ENCODE measurements at regions not wholly inside any gene's neighbourhood (a gene's known extent, or its start where the extent isn't known, plus 50 kb on each side); places are given as distances from the start of the nearest gene placed in this dataset.

- Histone ChIP-seq H3K27ac (ENCODE audit: control insufficient read depth, insufficient read depth) (no peak overlapping the region), H2AFZ (ENCODE audit: control insufficient read depth, low read depth, low read length) (no peak overlapping the region), H4K20me1 (ENCODE audit: control insufficient read depth, insufficient read depth) (no peaks in the 10 kb centered on the region), H3K9me3 (replicated peaks; ENCODE audit: control insufficient read depth, insufficient read depth, low read length) (no peaks in the 10 kb centered on the region), H3K4me3 (no peak overlapping the region), H3K4me2 (ENCODE audit: control insufficient read depth, insufficient read depth) (no peak overlapping the region), H3K4me1 (ENCODE audit: control insufficient read depth, insufficient read depth, low read length) (0 out of 2 replicates have a peak, but pooled peaks cover 4% of the 10 kb centered on the region), H3K79me2 (ENCODE audit: control insufficient read depth, insufficient read depth, low read length) (no peaks in the 10 kb centered on the region), H3K9ac (ENCODE audit: control insufficient read depth, insufficient read depth, low read length) (no peak overlapping the region), H3K27me3 (replicated peaks in 1 of 2; ENCODE audit: control insufficient read depth in 2 of 2, insufficient read depth in 2 of 2, low read length in 1 of 2) (no peaks in the 10 kb centered on the region), H3K36me3 (ENCODE audit: control insufficient read depth in 2 of 2, insufficient read depth in 2 of 2, low read length in 1 of 2) (no peaks in the 10 kb centered on the region)
- DNase-seq (ENCODE audit: low read depth, low spot score) (no peak), FAIRE-seq (no peak), ATAC-seq (no peak)
- SMC1A ChIA-PET (ENCODE audit: uncharacterized antibody, unreplicated experiment) = no interaction called here
- POLR2A ChIA-PET = no interaction called here
- BruUV-seq (replicated peaks) = no TSS peak
- in situ Hi-C loops (cut with MboI) (no loop called here), intact Hi-C loops (cut with micrococcal nuclease; ENCODE audit: unreplicated experiment) (no loop called here)
- no peak for TF ChIP-seq ATF7 (IDR thresholded peaks at IDR 0.05; ENCODE audit: low read depth)
- no peak for TF ChIP-seq ZNF24 (IDR thresholded peaks at IDR 0.05)
- TF ChIP-seq ESRRA (IDR thresholded peaks at IDR 0.05; ENCODE audit: low read length) = no peak
- no peak for TF ChIP-seq MTA2 (IDR thresholded peaks at IDR 0.05; ENCODE audit: low read depth)
- no peak for TF ChIP-seq ZNF274 (IDR thresholded peaks at IDR 0.05; ENCODE audit: insufficient read depth, insufficient read length)
- no peak for TF ChIP-seq IKZF1 (conservative IDR thresholded peaks at IDR 0.05)
- TF ChIP-seq SMARCA5 (IDR thresholded peaks at IDR 0.05) = no peak
- no peak for TF ChIP-seq PAX5 (IDR thresholded peaks at IDR 0.05; ENCODE audit: borderline replicate concordance, low read depth, low read length)
- TF ChIP-seq ZNF384 (IDR thresholded peaks at IDR 0.05; ENCODE audit: borderline replicate concordance, low read depth, low read length) = no peak
- no peak for TF ChIP-seq TAF1 (IDR thresholded peaks at IDR 0.05; ENCODE audit: borderline replicate concordance, low read depth, low read length)
- no peak for TF ChIP-seq CEBPB (IDR thresholded peaks at IDR 0.05; ENCODE audit: borderline replicate concordance in 1 of 2, low read depth in 2 of 2, low read length in 2 of 2)
- no peak for TF ChIP-seq HCFC1 (IDR thresholded peaks at IDR 0.05; ENCODE audit: low read length)
- TF ChIP-seq ETV6 (conservative IDR thresholded peaks at IDR 0.05 in 1 of 2, IDR thresholded peaks at IDR 0.05 in 1 of 2; ENCODE audit: borderline replicate concordance in 1 of 2, low read depth in 1 of 2) = no peak
- no peak for TF ChIP-seq MTA3 (IDR thresholded peaks at IDR 0.05; ENCODE audit: borderline replicate concordance, low read length)
- CTCF ChIA-PET = no interaction called here
- RAD21 ChIA-PET (ENCODE audit: unreplicated experiment) = no interaction called here
- WGBS (ENCODE audit: insufficient coverage, insufficient replicate concordance, low lambda C conversion rate, missing lambda C conversion rate) = 30% methylated on average over 6 of the region's 6 CpGs
These were observed 125.1 kb upstream of the ZBED5 start for GRCh38 chr11:10982704-10983510.
